HL-60 (cell line): ENCODE measurements at regions not wholly inside any gene's neighbourhood (a gene's known extent, or its start where the extent isn't known, plus 50 kb on each side); places are given as distances from the start of the nearest gene placed in this dataset.

Source experiments
- TF ChIP-seq, protein P1 (sequence below): IDR thresholded peaks from one replicate; pipeline ENCODE4 v1.5.1; 2011; ENCODE audit warnings: low read length, control low read depth, inconsistent platforms; ENCODE audit not compliant: insufficient read depth
- TF ChIP-seq, protein P2 (sequence below): IDR thresholded peaks from 2 replicates; pipeline ENCODE4 v1.6.1; 2012; ENCODE audit warnings: low read depth; ENCODE audit not compliant: insufficient replicate concordance

DNA sequence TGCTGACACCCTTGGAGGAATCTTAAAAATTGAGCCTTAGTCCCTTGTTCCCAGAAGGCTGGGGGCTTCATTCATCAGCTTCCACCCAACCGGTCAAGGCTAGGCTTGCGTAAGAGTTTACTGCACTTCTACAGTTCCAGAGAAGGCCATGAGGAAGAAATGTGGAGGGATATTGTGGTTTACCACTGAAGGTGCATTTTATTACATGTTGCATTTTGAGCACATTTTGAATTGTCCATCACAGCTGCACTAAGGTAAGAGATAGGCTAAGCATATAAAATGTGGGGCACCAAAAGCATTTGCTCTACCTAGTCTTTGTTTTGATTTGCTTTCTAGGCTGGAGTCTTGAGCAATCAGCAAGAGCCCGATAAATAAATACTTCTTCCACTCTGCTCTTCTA, 167.1 kb upstream of the PAPPA start:
- TF ChIP-seq, protein P1, sequence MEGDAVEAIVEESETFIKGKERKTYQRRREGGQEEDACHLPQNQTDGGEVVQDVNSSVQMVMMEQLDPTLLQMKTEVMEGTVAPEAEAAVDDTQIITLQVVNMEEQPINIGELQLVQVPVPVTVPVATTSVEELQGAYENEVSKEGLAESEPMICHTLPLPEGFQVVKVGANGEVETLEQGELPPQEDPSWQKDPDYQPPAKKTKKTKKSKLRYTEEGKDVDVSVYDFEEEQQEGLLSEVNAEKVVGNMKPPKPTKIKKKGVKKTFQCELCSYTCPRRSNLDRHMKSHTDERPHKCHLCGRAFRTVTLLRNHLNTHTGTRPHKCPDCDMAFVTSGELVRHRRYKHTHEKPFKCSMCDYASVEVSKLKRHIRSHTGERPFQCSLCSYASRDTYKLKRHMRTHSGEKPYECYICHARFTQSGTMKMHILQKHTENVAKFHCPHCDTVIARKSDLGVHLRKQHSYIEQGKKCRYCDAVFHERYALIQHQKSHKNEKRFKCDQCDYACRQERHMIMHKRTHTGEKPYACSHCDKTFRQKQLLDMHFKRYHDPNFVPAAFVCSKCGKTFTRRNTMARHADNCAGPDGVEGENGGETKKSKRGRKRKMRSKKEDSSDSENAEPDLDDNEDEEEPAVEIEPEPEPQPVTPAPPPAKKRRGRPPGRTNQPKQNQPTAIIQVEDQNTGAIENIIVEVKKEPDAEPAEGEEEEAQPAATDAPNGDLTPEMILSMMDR, result no peak
- TF ChIP-seq, protein P2, sequence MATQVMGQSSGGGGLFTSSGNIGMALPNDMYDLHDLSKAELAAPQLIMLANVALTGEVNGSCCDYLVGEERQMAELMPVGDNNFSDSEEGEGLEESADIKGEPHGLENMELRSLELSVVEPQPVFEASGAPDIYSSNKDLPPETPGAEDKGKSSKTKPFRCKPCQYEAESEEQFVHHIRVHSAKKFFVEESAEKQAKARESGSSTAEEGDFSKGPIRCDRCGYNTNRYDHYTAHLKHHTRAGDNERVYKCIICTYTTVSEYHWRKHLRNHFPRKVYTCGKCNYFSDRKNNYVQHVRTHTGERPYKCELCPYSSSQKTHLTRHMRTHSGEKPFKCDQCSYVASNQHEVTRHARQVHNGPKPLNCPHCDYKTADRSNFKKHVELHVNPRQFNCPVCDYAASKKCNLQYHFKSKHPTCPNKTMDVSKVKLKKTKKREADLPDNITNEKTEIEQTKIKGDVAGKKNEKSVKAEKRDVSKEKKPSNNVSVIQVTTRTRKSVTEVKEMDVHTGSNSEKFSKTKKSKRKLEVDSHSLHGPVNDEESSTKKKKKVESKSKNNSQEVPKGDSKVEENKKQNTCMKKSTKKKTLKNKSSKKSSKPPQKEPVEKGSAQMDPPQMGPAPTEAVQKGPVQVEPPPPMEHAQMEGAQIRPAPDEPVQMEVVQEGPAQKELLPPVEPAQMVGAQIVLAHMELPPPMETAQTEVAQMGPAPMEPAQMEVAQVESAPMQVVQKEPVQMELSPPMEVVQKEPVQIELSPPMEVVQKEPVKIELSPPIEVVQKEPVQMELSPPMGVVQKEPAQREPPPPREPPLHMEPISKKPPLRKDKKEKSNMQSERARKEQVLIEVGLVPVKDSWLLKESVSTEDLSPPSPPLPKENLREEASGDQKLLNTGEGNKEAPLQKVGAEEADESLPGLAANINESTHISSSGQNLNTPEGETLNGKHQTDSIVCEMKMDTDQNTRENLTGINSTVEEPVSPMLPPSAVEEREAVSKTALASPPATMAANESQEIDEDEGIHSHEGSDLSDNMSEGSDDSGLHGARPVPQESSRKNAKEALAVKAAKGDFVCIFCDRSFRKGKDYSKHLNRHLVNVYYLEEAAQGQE, result no peak
